Activated CD4-positive, alpha-beta memory T cell treated with anti-CD3 and anti-CD28 coated beads, Interleukin-2, amount 10 ng/mL, durations not matched to agents 7 days and 5 days (primary cell): ENCODE measurements at regions not wholly inside any gene's neighbourhood (a gene's known extent, or its start where the extent isn't known, plus 50 kb on each side); places are given as distances from the start of the nearest gene placed in this dataset.

Source experiments
- CTCF ChIA-PET: fragments of 350-600 bp; sonication (Branson Sonifier 250); formaldehyde crosslinking; loops from one replicate; lab custom pipeline; 2021; ENCODE audit warnings: antibody characterized with exemption, inconsistent platforms; lab: Charles Lee
- POLR2A ChIA-PET: fragments of 350-600 bp; sonication (Branson Sonifier 250); formaldehyde crosslinking; loops from one replicate; lab custom pipeline; 2021; ENCODE audit warnings: antibody characterized with exemption; lab: Charles Lee
- DNase-seq: peaks from one replicate; pipeline ENCODE4 v3.0.0-alpha.2; 2020
- H3K27ac Mint-ChIP-seq: one replicate; pipeline ENCODE4 v1.8.0; 2021; ENCODE audit warnings: mild to moderate bottlenecking, mixed read lengths
- H3K27me3 Mint-ChIP-seq: one replicate; pipeline ENCODE4 v1.8.0; 2021; ENCODE audit warnings: mixed read lengths
- H3K36me3 Mint-ChIP-seq: one replicate; pipeline ENCODE4 v1.8.0; 2021; ENCODE audit warnings: low read depth, mixed read lengths
- H3K4me1 Mint-ChIP-seq: one replicate; pipeline ENCODE4 v1.8.0; 2021; ENCODE audit warnings: mixed read lengths
- H3K4me3 Mint-ChIP-seq: one replicate; pipeline ENCODE4 v1.8.0; 2021; ENCODE audit warnings: mild to moderate bottlenecking, mixed read lengths
- H3K9me3 Mint-ChIP-seq: one replicate; pipeline ENCODE4 v1.8.0; 2021; ENCODE audit warnings: mixed read lengths

- Mint-ChIP-seq H3K4me3 (no peak overlapping the region), H3K27me3 (no peaks in the 10 kb centered on the region), H3K27ac (no peak overlapping the region), H3K4me1 (peaks cover 14% of the 10 kb centered on the region), H3K36me3 (peaks cover 8% of the 10 kb centered on the region), H3K9me3 (peaks cover 5% of the 10 kb centered on the region)
- DNase-seq, result no peak
- POLR2A ChIA-PET, result no interaction called here
- CTCF ChIA-PET, result no interaction called here
Observed at GRCh38 chr9:4921449-4921848, 63.6 kb upstream of the JAK2 start.

- Mint-ChIP-seq H3K36me3 (peaks cover 8% of the 10 kb centered on the region), H3K27ac (no peak overlapping the region), H3K4me3 (no peak overlapping the region), H3K27me3 (no peaks in the 10 kb centered on the region), H3K9me3 (peaks cover 5% of the 10 kb centered on the region), H3K4me1 (peaks cover 18% of the 10 kb centered on the region)
- CTCF ChIA-PET, result interaction anchor here (3.8 kb wide), 1 partner anchor 159 kb away, joined by 23 read pairs; no protein-coding TSS in a partner anchor
- POLR2A ChIA-PET, result no interaction called here
- DNase-seq, result no peak
Observed at GRCh38 chr9:4922101-4922500, 63.0 kb upstream of the JAK2 start.

- H3K4me3 Mint-ChIP-seq, result no peak overlapping the region
- H3K4me1 Mint-ChIP-seq, result peaks cover 25% of the 10 kb centered on the region
- no peaks in the 10 kb centered on the region for H3K27me3 Mint-ChIP-seq
- ChIA-PET CTCF (interaction anchor here (1.7 to 3.8 kb wide), 3 partner anchors 72 to 160 kb away, joined by 9 to 23 read pairs (median 14); partner anchors contain the start of gene RCL1), POLR2A (no interaction called here)
- H3K27ac Mint-ChIP-seq, result no peak overlapping the region
- peaks cover 8% of the 10 kb centered on the region for H3K36me3 Mint-ChIP-seq
- no peak for DNase-seq
- H3K9me3 Mint-ChIP-seq, result peaks cover 5% of the 10 kb centered on the region
Observed at GRCh38 chr9:4922730-4923129, 62.3 kb upstream of the JAK2 start.

GRCh38 chr9:4923141-4923540 is 61.9 kb upstream of the JAK2 start:
- ChIA-PET POLR2A (interaction anchor here (2.6 kb wide), 1 partner anchor 62 kb away, joined by 18 read pairs; the partner anchor contains the start of gene JAK2), CTCF (interaction anchor here (1.5 to 3.8 kb wide), 8 partner anchors 16 to 160 kb away, joined by 3 to 23 read pairs (median 8); partner anchors contain the start of genes JAK2 and RCL1)
- no peaks in the 10 kb centered on the region for H3K27me3 Mint-ChIP-seq
- no peak overlapping the region for H3K27ac Mint-ChIP-seq
- H3K4me3 Mint-ChIP-seq, result no peak overlapping the region
- peaks cover 5% of the 10 kb centered on the region for H3K9me3 Mint-ChIP-seq
- H3K36me3 Mint-ChIP-seq, result peaks cover 8% of the 10 kb centered on the region
- no peak for DNase-seq
- peaks cover 26% of the 10 kb centered on the region for H3K4me1 Mint-ChIP-seq

GRCh38 chr9:4923580-4924544 is 61.2 kb upstream of the JAK2 start:
- CTCF ChIA-PET, result interaction anchor here (1.0 to 3.8 kb wide), 15 partner anchors 9 to 171 kb away, joined by 3 to 23 read pairs (median 6); partner anchors contain the start of genes JAK2 and RCL1

GRCh38 chr9:4926239-4926638 is 58.8 kb upstream of the JAK2 start:
- Mint-ChIP-seq H3K36me3 (peaks cover 8% of the 10 kb centered on the region), H3K27me3 (no peaks in the 10 kb centered on the region), H3K27ac (no peak overlapping the region), H3K4me3 (no peak overlapping the region), H3K4me1 (peaks cover 26% of the 10 kb centered on the region), H3K9me3 (peaks cover 5% of the 10 kb centered on the region)
- POLR2A ChIA-PET, result no interaction called here
- no peak for DNase-seq
- CTCF ChIA-PET, result interaction anchor here (1.2 kb wide), 1 partner anchor 111 kb away, joined by 3 read pairs; no protein-coding TSS in a partner anchor

More at GRCh38 chr9:4923580-4924544, 61.2 kb upstream of the JAK2 start:
- peaks cover 26% of the 10 kb centered on the region for H3K4me1 Mint-ChIP-seq
- H3K27ac Mint-ChIP-seq, result peak overlapping the region; percentile 11
- H3K9me3 Mint-ChIP-seq, result peaks cover 5% of the 10 kb centered on the region
- no peaks in the 10 kb centered on the region for H3K27me3 Mint-ChIP-seq
- no peak overlapping the region for H3K4me3 Mint-ChIP-seq
- no peak for DNase-seq
- POLR2A ChIA-PET, result interaction anchor here (1.1 to 2.6 kb wide), 5 partner anchors 42 to 183 kb away, joined by 3 to 18 read pairs (median 7); partner anchors contain the start of genes AK3, JAK2 and RCL1
- peaks cover 8% of the 10 kb centered on the region for H3K36me3 Mint-ChIP-seq

- Mint-ChIP-seq H3K9me3 (no peaks in the 10 kb centered on the region), H3K4me3 (no peak overlapping the region), H3K36me3 (peaks cover 4% of the 10 kb centered on the region), H3K27me3 (no peaks in the 10 kb centered on the region), H3K4me1 (peaks cover 26% of the 10 kb centered on the region), H3K27ac (no peak overlapping the region)
- POLR2A ChIA-PET, result interaction anchor here (0.7 to 1.0 kb wide), 3 partner anchors 58 to 122 kb away, joined by 3 to 5 read pairs (median 4); partner anchors contain the start of gene JAK2
- CTCF ChIA-PET, result interaction anchor here (1.1 to 1.2 kb wide), 2 partner anchors 111 to 164 kb away, joined by 3 to 4 read pairs; no protein-coding TSS in a partner anchor
- no peak for DNase-seq
Observed at GRCh38 chr9:4927043-4927471, 58.0 kb upstream of the JAK2 start.

GRCh38 chr9:4927701-4928100 is 57.4 kb upstream of the JAK2 start:
- no peak overlapping the region for H3K4me3 Mint-ChIP-seq
- POLR2A ChIA-PET, result interaction anchor here (1.0 kb wide), 1 partner anchor 57 kb away, joined by 5 read pairs; the partner anchor contains the start of gene JAK2
- CTCF ChIA-PET, result interaction anchor here (1.1 kb wide), 1 partner anchor 164 kb away, joined by 4 read pairs; no protein-coding TSS in a partner anchor
- H3K36me3 Mint-ChIP-seq, result no peaks in the 10 kb centered on the region
- H3K27ac Mint-ChIP-seq, result no peak overlapping the region
- peaks cover 26% of the 10 kb centered on the region for H3K4me1 Mint-ChIP-seq
- no peaks in the 10 kb centered on the region for H3K27me3 Mint-ChIP-seq
- DNase-seq, result no peak
- H3K9me3 Mint-ChIP-seq, result no peaks in the 10 kb centered on the region

GRCh38 chr9:4929917-4930316 is 55.2 kb upstream of the JAK2 start:
- no peaks in the 10 kb centered on the region for H3K9me3 Mint-ChIP-seq
- H3K4me3 Mint-ChIP-seq, result no peak overlapping the region
- ChIA-PET CTCF (no interaction called here), POLR2A (no interaction called here)
- H3K27me3 Mint-ChIP-seq, result no peaks in the 10 kb centered on the region
- no peak overlapping the region for H3K27ac Mint-ChIP-seq
- DNase-seq, result no peak
- no peaks in the 10 kb centered on the region for H3K36me3 Mint-ChIP-seq
- H3K4me1 Mint-ChIP-seq, result peaks cover 19% of the 10 kb centered on the region

GRCh38 chr9:4932681-4933080 is 52.4 kb upstream of the JAK2 start:
- H3K27ac Mint-ChIP-seq, result no peak overlapping the region
- H3K4me1 Mint-ChIP-seq, result peaks cover 24% of the 10 kb centered on the region
- POLR2A ChIA-PET, result no interaction called here
- H3K27me3 Mint-ChIP-seq, result no peaks in the 10 kb centered on the region
- CTCF ChIA-PET, result interaction anchor here (1.0 kb wide), 1 partner anchor 8 kb away, joined by 3 read pairs; no protein-coding TSS in a partner anchor
- DNase-seq, result no peak
- no peak overlapping the region for H3K4me3 Mint-ChIP-seq
- H3K36me3 Mint-ChIP-seq, result no peaks in the 10 kb centered on the region
- no peaks in the 10 kb centered on the region for H3K9me3 Mint-ChIP-seq

- H3K4me3 Mint-ChIP-seq, result no peak overlapping the region
- H3K9me3 Mint-ChIP-seq, result no peaks in the 10 kb centered on the region
- H3K27ac Mint-ChIP-seq, result no peak overlapping the region
- POLR2A ChIA-PET, result no interaction called here
- no peaks in the 10 kb centered on the region for H3K27me3 Mint-ChIP-seq
- no peak for DNase-seq
- CTCF ChIA-PET, result interaction anchor here (1.0 kb wide), 1 partner anchor 9 kb away, joined by 3 read pairs; no protein-coding TSS in a partner anchor
- peaks cover under 1% of the 10 kb centered on the region for H3K36me3 Mint-ChIP-seq
- H3K4me1 Mint-ChIP-seq, result peaks cover 27% of the 10 kb centered on the region
Observed at GRCh38 chr9:4933177-4933576, 51.9 kb upstream of the JAK2 start.

GRCh38 chr9:4933861-4934260 is 51.2 kb upstream of the JAK2 start:
- peaks cover 5% of the 10 kb centered on the region for H3K36me3 Mint-ChIP-seq
- no peak overlapping the region for H3K27ac Mint-ChIP-seq
- ChIA-PET POLR2A (no interaction called here), CTCF (no interaction called here)
- H3K4me1 Mint-ChIP-seq, result peaks cover 34% of the 10 kb centered on the region
- no peaks in the 10 kb centered on the region for H3K27me3 Mint-ChIP-seq
- H3K9me3 Mint-ChIP-seq, result no peaks in the 10 kb centered on the region
- no peak for DNase-seq
- H3K4me3 Mint-ChIP-seq, result no peak overlapping the region
